ENCODE measurements at regions not wholly inside any gene's neighbourhood (a gene's known extent, or its start where the extent isn't known, plus 50 kb on each side); places are given as distances from the start of the nearest gene placed in this dataset.

GRCh38 chr2:239470151-239470900 lies 69.5 kb upstream of the HDAC4 start:
- Mint-ChIP-seq H3K27ac (no peak overlapping the region), H3K9me3 (no peaks in the 10 kb centered on the region), H3K4me3 (no peak overlapping the region), H3K36me3 (no peaks in the 10 kb centered on the region), H3K27me3 (no peaks in the 10 kb centered on the region), H3K4me1 (no peaks in the 10 kb centered on the region)
- CTCF ChIA-PET, result no interaction called here
- Histone ChIP-seq H3K27me3 (replicated peaks in 1 of 2; ENCODE audit: control insufficient read depth in 2 of 2, extremely low read depth in 1 of 2, insufficient read depth in 2 of 2, low read length in 1 of 2) (peaks cover 0 to 18% of the 10 kb centered on the region in 2 experiments), H3K9me3 (no peaks in the 10 kb centered on the region), H3K4me1 (ENCODE audit: control insufficient read depth in 1 of 2, extremely low read depth in 1 of 2, insufficient read depth in 2 of 2, low read length in 2 of 2) (no peaks in the 10 kb centered on the region), H3K36me3 (ENCODE audit: control insufficient read depth in 2 of 2, extremely low read depth in 1 of 2, insufficient read depth in 1 of 2, low read length in 1 of 2) (no peaks in the 10 kb centered on the region), H3K4me3 (ENCODE audit: control insufficient read depth in 1 of 2, extremely low read depth in 1 of 2, low read length in 1 of 2) (no peak overlapping the region), H3K27ac (ENCODE audit: low read length) (no peak overlapping the region)
- DNase-seq, result peak in 2 of 35 experiments; percentile 9 to 12
- ATAC-seq (replicated peaks in 1 of 4), result no peak
- POLR2A ChIA-PET, result no interaction called here
- WGBS (ENCODE audit: insufficient coverage), result 92% methylated on average over 10 of the region's 14 CpGs

- CTCF ChIA-PET, result no interaction called here
- Histone ChIP-seq H3K36me3 (ENCODE audit: control insufficient read depth in 2 of 2, extremely low read depth in 1 of 2, insufficient read depth in 1 of 2, low read length in 1 of 2) (no peaks in the 10 kb centered on the region), H3K4me3 (ENCODE audit: control insufficient read depth in 1 of 2, extremely low read depth in 1 of 2, low read length in 1 of 2) (no peak overlapping the region), H3K27me3 (replicated peaks in 1 of 2; ENCODE audit: control insufficient read depth in 2 of 2, extremely low read depth in 1 of 2, insufficient read depth in 2 of 2, low read length in 1 of 2) (peaks cover 0 to 21% of the 10 kb centered on the region in 2 experiments), H3K27ac (ENCODE audit: low read length) (no peak overlapping the region), H3K9me3 (no peaks in the 10 kb centered on the region), H3K4me1 (ENCODE audit: control insufficient read depth in 1 of 2, extremely low read depth in 1 of 2, insufficient read depth in 2 of 2, low read length in 2 of 2) (no peaks in the 10 kb centered on the region)
- ATAC-seq (replicated peaks in 1 of 4) (no peak), DNase-seq (peak in 2 of 35 experiments; percentile 7 to 18)
- Mint-ChIP-seq H3K27me3 (no peaks in the 10 kb centered on the region), H3K36me3 (no peaks in the 10 kb centered on the region), H3K27ac (no peak overlapping the region), H3K4me3 (no peak overlapping the region), H3K9me3 (no peaks in the 10 kb centered on the region), H3K4me1 (no peaks in the 10 kb centered on the region)
- POLR2A ChIA-PET, result no interaction called here
- WGBS (ENCODE audit: insufficient coverage), result 93% methylated on average over 10 of the region's 16 CpGs
Observed at GRCh38 chr2:239469106-239469960, 68.5 kb upstream of the HDAC4 start.

- Mint-ChIP-seq H3K4me3 (no peak overlapping the region), H3K36me3 (no peaks in the 10 kb centered on the region), H3K4me1 (no peaks in the 10 kb centered on the region), H3K27ac (no peak overlapping the region), H3K27me3 (peaks cover 0 to under 1% of the 10 kb centered on the region in 2 donors), H3K9me3 (no peaks in the 10 kb centered on the region)
- ATAC-seq (replicated peaks in 1 of 4) (no peak), DNase-seq (peak in 2 of 35 experiments; percentile 12 to 20)
- H3K27me3 ChIP-seq (replicated peaks in 1 of 2; ENCODE audit: control insufficient read depth in 2 of 2, extremely low read depth in 1 of 2, insufficient read depth in 2 of 2, low read length in 1 of 2), result peaks cover 0 to 22% of the 10 kb centered on the region in 2 experiments
- H3K27ac ChIP-seq (ENCODE audit: low read length), result no peak overlapping the region
- H3K9me3 ChIP-seq, result no peaks in the 10 kb centered on the region
- H3K36me3 ChIP-seq (ENCODE audit: control insufficient read depth in 2 of 2, extremely low read depth in 1 of 2, insufficient read depth in 1 of 2, low read length in 1 of 2), result no peaks in the 10 kb centered on the region
- H3K4me3 ChIP-seq (ENCODE audit: control insufficient read depth in 1 of 2, extremely low read depth in 1 of 2, low read length in 1 of 2), result no peak overlapping the region
- ChIA-PET POLR2A (no interaction called here), CTCF (no interaction called here)
- 86% methylated on average over 9 of the region's 10 CpGs for WGBS (ENCODE audit: insufficient coverage)
- H3K4me1 ChIP-seq (ENCODE audit: control insufficient read depth in 1 of 2, extremely low read depth in 1 of 2, insufficient read depth in 2 of 2, low read length in 2 of 2), result no peaks in the 10 kb centered on the region
Observed at GRCh38 chr2:239468491-239469105, 67.8 kb upstream of the HDAC4 start.

- Mint-ChIP-seq H3K4me3 (no peak overlapping the region), H3K36me3 (no peaks in the 10 kb centered on the region), H3K4me1 (no peaks in the 10 kb centered on the region), H3K27me3 (peaks cover 0 to 2% of the 10 kb centered on the region in 2 donors), H3K9me3 (no peaks in the 10 kb centered on the region), H3K27ac (no peak overlapping the region)
- H3K9me3 ChIP-seq, result no peaks in the 10 kb centered on the region
- peak in 1 of 35 experiments; percentile 10 for DNase-seq
- no peak overlapping the region for H3K27ac ChIP-seq (ENCODE audit: low read length)
- no peaks in the 10 kb centered on the region for H3K4me1 ChIP-seq (ENCODE audit: control insufficient read depth in 1 of 2, extremely low read depth in 1 of 2, insufficient read depth in 2 of 2, low read length in 2 of 2)
- CTCF ChIA-PET, result no interaction called here
- no peak for ATAC-seq (replicated peaks in 1 of 4)
- H3K4me3 ChIP-seq (ENCODE audit: control insufficient read depth in 1 of 2, extremely low read depth in 1 of 2, low read length in 1 of 2), result no peak overlapping the region
- H3K27me3 ChIP-seq (replicated peaks in 1 of 2; ENCODE audit: control insufficient read depth in 2 of 2, extremely low read depth in 1 of 2, insufficient read depth in 2 of 2, low read length in 1 of 2), result peaks cover 0 to 22% of the 10 kb centered on the region in 2 experiments
- POLR2A ChIA-PET, result no interaction called here
- 94% methylated on average over 12 of the region's 12 CpGs for WGBS (ENCODE audit: insufficient coverage)
- H3K36me3 ChIP-seq (ENCODE audit: control insufficient read depth in 2 of 2, extremely low read depth in 1 of 2, insufficient read depth in 1 of 2, low read length in 1 of 2), result no peaks in the 10 kb centered on the region
Observed at GRCh38 chr2:239467956-239468490, 67.2 kb upstream of the HDAC4 start.

GRCh38 chr2:239467281-239467955 lies 66.6 kb upstream of the HDAC4 start:
- Histone ChIP-seq H3K9me3 (no peaks in the 10 kb centered on the region), H3K36me3 (ENCODE audit: control insufficient read depth in 2 of 2, extremely low read depth in 1 of 2, insufficient read depth in 1 of 2, low read length in 1 of 2) (no peaks in the 10 kb centered on the region), H3K4me3 (ENCODE audit: control insufficient read depth in 1 of 2, extremely low read depth in 1 of 2, low read length in 1 of 2) (no peak overlapping the region), H3K4me1 (ENCODE audit: control insufficient read depth in 1 of 2, extremely low read depth in 1 of 2, insufficient read depth in 2 of 2, low read length in 2 of 2) (no peaks in the 10 kb centered on the region), H3K27ac (ENCODE audit: low read length) (no peak overlapping the region), H3K27me3 (replicated peaks in 1 of 2; ENCODE audit: control insufficient read depth in 2 of 2, extremely low read depth in 1 of 2, insufficient read depth in 2 of 2, low read length in 1 of 2) (peaks cover 0 to 26% of the 10 kb centered on the region in 2 experiments)
- no peak overlapping the region for H3K27ac Mint-ChIP-seq
- ATAC-seq (replicated peaks in 1 of 4) (no peak), DNase-seq (peak in 1 of 35 experiments; percentile 3)
- H3K27me3 Mint-ChIP-seq, result peaks cover 0 to 2% of the 10 kb centered on the region in 2 donors
- H3K4me3 Mint-ChIP-seq, result no peak overlapping the region
- H3K36me3 Mint-ChIP-seq, result no peaks in the 10 kb centered on the region
- POLR2A ChIA-PET, result no interaction called here
- no peaks in the 10 kb centered on the region for H3K4me1 Mint-ChIP-seq
- CTCF ChIA-PET, result interaction anchor here in 1 of 2 donors (0.5 kb wide), 1 partner anchor 146 kb away, joined by 8 read pairs; no protein-coding TSS in a partner anchor
- no peaks in the 10 kb centered on the region for H3K9me3 Mint-ChIP-seq
- WGBS (ENCODE audit: insufficient coverage), result 98% methylated on average over 7 of the region's 7 CpGs
